LNCaP clone FGC (cell line): ENCODE measurements at regions not wholly inside any gene's neighbourhood (a gene's known extent, or its start where the extent isn't known, plus 50 kb on each side); places are given as distances from the start of the nearest gene placed in this dataset.
"Not testable (repeated sequence)": the region's sequence is repeated elsewhere in the genome, so short reads cannot be mapped to it uniquely, and the experiment has no call there.

Experiments used
- DNase-seq: peaks from one replicate; pipeline ENCODE4 v3.0.0-alpha.2; 2011; ENCODE audit warnings: low read depth
- H3K4me3 ChIP-seq: 2 replicates; pipeline ENCODE4 v1.5.1; 2011; ENCODE audit warnings: mild to moderate bottlenecking, low read depth, low read length, control low read depth
- TF ChIP-seq, protein P1 (sequence below): IDR thresholded peaks from 2 replicates; pipeline ENCODE4 v1.5.1; 2012; ENCODE audit warnings: mild to moderate bottlenecking; ENCODE audit not compliant: control insufficient read depth, insufficient read depth; ENCODE audit errors: extremely low read depth

DNA sequence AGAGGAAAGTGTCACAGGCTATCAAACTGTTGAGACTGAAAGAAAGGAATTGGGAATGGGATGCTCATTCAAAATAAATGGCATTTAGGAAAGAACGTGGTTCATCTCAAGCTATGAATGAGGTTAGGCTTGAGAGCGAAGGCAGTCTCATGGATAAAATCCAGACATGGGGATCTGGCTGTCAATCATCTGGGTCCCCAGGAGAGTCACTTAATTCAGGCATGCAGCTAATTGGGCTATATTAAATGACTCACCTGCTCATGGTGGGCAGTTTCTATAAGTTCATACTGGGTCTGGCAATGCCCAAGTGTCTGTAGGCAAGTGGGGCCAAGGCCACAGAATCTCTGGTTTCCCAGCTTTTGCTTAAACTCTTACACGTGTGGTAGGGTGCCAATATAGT lies 286.5 kb upstream of the SEMA6A start:
- TF ChIP-seq, protein P1, sequence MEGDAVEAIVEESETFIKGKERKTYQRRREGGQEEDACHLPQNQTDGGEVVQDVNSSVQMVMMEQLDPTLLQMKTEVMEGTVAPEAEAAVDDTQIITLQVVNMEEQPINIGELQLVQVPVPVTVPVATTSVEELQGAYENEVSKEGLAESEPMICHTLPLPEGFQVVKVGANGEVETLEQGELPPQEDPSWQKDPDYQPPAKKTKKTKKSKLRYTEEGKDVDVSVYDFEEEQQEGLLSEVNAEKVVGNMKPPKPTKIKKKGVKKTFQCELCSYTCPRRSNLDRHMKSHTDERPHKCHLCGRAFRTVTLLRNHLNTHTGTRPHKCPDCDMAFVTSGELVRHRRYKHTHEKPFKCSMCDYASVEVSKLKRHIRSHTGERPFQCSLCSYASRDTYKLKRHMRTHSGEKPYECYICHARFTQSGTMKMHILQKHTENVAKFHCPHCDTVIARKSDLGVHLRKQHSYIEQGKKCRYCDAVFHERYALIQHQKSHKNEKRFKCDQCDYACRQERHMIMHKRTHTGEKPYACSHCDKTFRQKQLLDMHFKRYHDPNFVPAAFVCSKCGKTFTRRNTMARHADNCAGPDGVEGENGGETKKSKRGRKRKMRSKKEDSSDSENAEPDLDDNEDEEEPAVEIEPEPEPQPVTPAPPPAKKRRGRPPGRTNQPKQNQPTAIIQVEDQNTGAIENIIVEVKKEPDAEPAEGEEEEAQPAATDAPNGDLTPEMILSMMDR = no peak
- no peak overlapping the region for H3K4me3 ChIP-seq
- no peak for DNase-seq

DNA sequence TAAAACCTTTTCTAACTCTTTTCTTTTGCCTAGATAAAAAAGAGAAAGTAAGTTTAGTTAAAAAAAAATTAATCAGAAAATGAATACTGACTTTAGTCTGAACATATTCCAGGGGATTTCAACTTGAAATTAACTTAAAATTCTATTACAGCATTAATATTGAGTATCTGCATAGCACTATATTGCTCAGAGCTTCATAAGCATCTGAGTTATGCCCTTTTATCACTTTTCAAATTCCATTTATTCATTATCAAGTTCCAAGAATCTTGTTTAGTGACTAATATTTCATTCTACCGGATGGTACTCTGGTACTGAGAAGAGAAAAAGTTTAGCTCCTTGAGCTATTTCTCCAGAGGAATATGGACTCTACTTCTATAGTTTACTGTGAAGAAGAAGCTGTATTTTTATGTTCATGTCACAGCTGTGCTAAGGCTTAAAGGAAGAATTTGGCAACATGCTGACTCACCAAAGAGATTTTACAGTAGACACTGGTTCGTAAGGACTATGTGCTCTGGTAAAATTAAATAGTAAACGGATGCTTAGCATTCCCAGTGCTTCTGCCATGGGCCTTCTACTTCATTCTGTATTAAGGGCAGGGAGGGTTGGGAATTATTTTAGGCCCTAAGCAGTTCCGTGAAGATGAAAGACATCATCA lies 285.2 kb upstream of the SEMA6A start:
- no peak for DNase-seq
- H3K4me3 ChIP-seq = no peak overlapping the region
- TF ChIP-seq, protein P1 = no peak

GRCh38 chr5:116858705-116859333 lies 284.2 kb upstream of the SEMA6A start:
- no peak overlapping the region for H3K4me3 ChIP-seq
- no peak for DNase-seq
- TF ChIP-seq, protein P1 = no peak

DNA sequence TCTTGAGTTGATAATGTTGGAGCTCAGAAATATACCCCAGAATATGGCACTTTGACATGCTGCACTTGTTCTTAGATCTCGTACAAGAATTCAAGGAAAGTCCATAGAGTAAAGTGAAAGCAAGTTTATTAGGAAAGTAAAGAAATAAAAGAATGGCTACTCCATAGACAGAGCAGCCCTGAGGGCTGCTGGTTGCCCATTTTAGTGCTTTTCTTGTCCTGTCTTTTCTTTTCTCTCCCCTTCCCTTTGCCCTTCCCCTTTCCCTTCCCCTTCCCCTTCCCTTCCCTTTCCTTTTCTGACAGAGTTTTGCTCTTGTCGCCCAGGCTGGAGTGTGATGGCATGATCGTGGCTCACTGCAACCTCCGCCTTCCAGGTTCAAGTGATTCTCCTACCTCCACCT lies 283.4 kb upstream of the SEMA6A start:
- not testable (repeated sequence) for H3K4me3 ChIP-seq, DNase-seq

DNA sequence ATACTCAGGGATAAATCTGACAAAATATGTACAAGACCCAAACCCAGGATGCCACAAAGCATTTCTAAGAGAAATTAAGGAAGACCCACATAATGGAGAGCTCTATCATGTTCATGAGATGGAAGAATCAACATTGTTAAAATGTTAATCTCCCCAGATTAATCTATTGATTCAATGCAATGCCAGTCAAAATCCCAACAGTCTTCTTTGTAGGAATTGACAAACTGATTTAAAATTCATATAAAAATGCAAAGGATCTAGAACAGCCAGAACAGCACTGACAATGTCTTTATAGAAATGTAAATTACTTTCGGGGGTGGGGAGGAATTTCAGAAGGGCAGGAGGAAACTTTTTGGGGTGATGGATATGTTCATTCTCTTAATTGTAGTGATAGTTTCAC lies 281.6 kb upstream of the SEMA6A start:
- DNase-seq = no peak
- H3K4me3 ChIP-seq = no peak overlapping the region
- TF ChIP-seq, protein P1 = no peak

DNA sequence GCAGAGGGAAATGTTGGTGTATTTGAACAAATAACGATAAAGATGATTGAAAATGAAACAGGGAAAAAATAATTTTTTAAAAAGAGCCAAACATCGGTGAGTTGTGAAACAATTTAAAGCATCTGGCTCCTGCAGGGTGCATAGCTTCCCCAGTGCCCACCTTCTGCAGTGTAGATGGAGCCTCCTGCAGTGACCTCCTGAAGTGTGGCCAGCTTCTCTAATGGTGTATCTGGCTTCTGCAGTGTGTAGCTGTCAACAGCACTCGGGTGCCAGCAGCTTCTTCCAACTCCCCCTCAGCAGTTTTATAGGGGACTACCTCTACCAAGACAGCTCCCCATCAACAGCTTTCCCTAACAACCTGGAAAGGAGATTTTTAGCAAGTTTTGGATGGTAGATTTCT lies 279.4 kb upstream of the SEMA6A start:
- H3K4me3 ChIP-seq = no peak overlapping the region

GRCh38 chr5:116848954-116849581 lies 274.4 kb upstream of the SEMA6A start:
- TF ChIP-seq, protein P1 = no peak
- no peak overlapping the region for H3K4me3 ChIP-seq
- no peak for DNase-seq

More for the DNA sequence above, 279.4 kb upstream of the SEMA6A start:
- DNase-seq = no peak
- TF ChIP-seq, protein P1 = no peak
